ENCODE measurements at regions not wholly inside any gene's neighbourhood (a gene's known extent, or its start where the extent isn't known, plus 50 kb on each side); places are given as distances from the start of the nearest gene placed in this dataset.

GRCh38 chr5:148760945-148761638 lies 65.3 kb upstream of the ADRB2 start:
- H3K9me2 ChIP-seq (ENCODE audit: insufficient read depth) = no peaks in the 10 kb centered on the region
- ChIA-PET CTCF (no interaction called here), POLR2A (ENCODE audit: unreplicated experiment) (no interaction called here)
- H3K27me3 ChIP-seq (ENCODE audit: insufficient read depth, low read depth) = no peaks in the 10 kb centered on the region
- no peaks in the 10 kb centered on the region for H3K79me2 ChIP-seq (ENCODE audit: low read depth)
- no peaks in the 10 kb centered on the region for H4K20me1 ChIP-seq (ENCODE audit: insufficient read depth)
- H3K9me3 ChIP-seq (ENCODE audit: insufficient read depth, low read depth) = peaks cover 3% of the 10 kb centered on the region; the same call in 1 of the 2 replicates
- no peak overlapping the region for H3K4me2 ChIP-seq
- no peak for TF ChIP-seq EZH2 (IDR thresholded peaks at IDR 0.05; ENCODE audit: low read depth)
- no peak for TF ChIP-seq CTCF (conservative IDR thresholded peaks at IDR 0.05)
- no peaks in the 10 kb centered on the region for H3K36me3 ChIP-seq (ENCODE audit: low read depth)
- DNase-seq = no peak
- no peaks in the 10 kb centered on the region for H3F3A ChIP-seq (ENCODE audit: insufficient read depth, low read depth)
- no TSS peak for BruUV-seq (replicated peaks)
- no peaks in the 10 kb centered on the region for H3K4me1 ChIP-seq (replicated peaks; ENCODE audit: insufficient read depth)
- intact Hi-C loops (cut with micrococcal nuclease; ENCODE audit: unreplicated experiment) = no loop called here
- no peak overlapping the region for H2AFZ ChIP-seq
- no peak overlapping the region for H3K4me3 ChIP-seq
- no peak overlapping the region for H3K27ac ChIP-seq

- CTCF ChIA-PET = no interaction called here
- no TSS peak for BruUV-seq (replicated peaks)
- no peaks in the 10 kb centered on the region for H3K9me2 ChIP-seq (ENCODE audit: insufficient read depth)
These were observed 62.4 kb upstream of the ADRB2 start for GRCh38 chr5:148763996-148764395.

DNA sequence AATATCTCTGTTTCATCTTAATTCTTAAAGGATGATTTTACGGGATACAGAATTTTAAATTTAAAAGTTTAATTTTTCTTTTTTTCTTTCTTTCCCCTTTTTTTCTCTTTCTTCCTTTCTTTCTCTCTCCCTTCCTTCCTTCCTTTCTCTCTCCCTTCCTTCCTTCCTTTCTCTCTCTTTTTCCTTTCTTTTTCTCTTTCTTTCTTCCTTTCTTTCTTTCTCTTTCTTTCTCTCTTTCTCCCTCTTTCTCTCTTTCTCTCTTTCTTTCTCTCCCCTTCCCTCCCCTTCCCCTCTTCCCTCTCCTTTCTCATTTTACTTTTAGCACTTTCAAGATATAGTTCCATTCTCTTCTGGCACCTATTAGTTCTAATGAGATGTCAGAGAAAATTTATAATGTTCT lies 61.4 kb upstream of the ADRB2 start:
- DNase-seq = no peak
- Histone ChIP-seq H3K27me3 (ENCODE audit: insufficient read depth, low read depth) (no peaks in the 10 kb centered on the region), H3K9me3 (ENCODE audit: insufficient read depth, low read depth) (no peaks in the 10 kb centered on the region), H3K4me3 (no peak overlapping the region), H3K4me2 (no peak overlapping the region), H3K27ac (no peak overlapping the region), H3K9me2 (ENCODE audit: insufficient read depth) (no peaks in the 10 kb centered on the region), H3K4me1 (replicated peaks; ENCODE audit: insufficient read depth) (no peaks in the 10 kb centered on the region), H3K36me3 (ENCODE audit: low read depth) (no peaks in the 10 kb centered on the region), H3F3A (ENCODE audit: insufficient read depth, low read depth) (no peaks in the 10 kb centered on the region), H4K20me1 (ENCODE audit: insufficient read depth) (no peaks in the 10 kb centered on the region), H3K79me2 (ENCODE audit: low read depth) (no peaks in the 10 kb centered on the region), H2AFZ (no peak overlapping the region)
- POLR2A ChIA-PET (ENCODE audit: unreplicated experiment) = no interaction called here
- intact Hi-C loops (cut with micrococcal nuclease; ENCODE audit: unreplicated experiment) = no loop called here
- no TSS peak for BruUV-seq (replicated peaks)
- CTCF ChIA-PET = no interaction called here
- TF ChIP-seq CTCF (conservative IDR thresholded peaks at IDR 0.05) (no peak), EZH2 (IDR thresholded peaks at IDR 0.05; ENCODE audit: low read depth) (no peak)

More at GRCh38 chr5:148763996-148764395, 62.4 kb upstream of the ADRB2 start:
- Histone ChIP-seq H3K36me3 (ENCODE audit: low read depth) (no peaks in the 10 kb centered on the region), H3K4me3 (no peak overlapping the region), H3K27me3 (ENCODE audit: insufficient read depth, low read depth) (no peaks in the 10 kb centered on the region), H3F3A (ENCODE audit: insufficient read depth, low read depth) (no peaks in the 10 kb centered on the region), H4K20me1 (ENCODE audit: insufficient read depth) (no peaks in the 10 kb centered on the region), H3K4me1 (replicated peaks; ENCODE audit: insufficient read depth) (no peaks in the 10 kb centered on the region), H3K4me2 (no peak overlapping the region), H3K27ac (no peak overlapping the region), H3K9me3 (ENCODE audit: insufficient read depth, low read depth) (no peaks in the 10 kb centered on the region), H2AFZ (no peak overlapping the region), H3K79me2 (ENCODE audit: low read depth) (no peaks in the 10 kb centered on the region)
- no peak for DNase-seq
- POLR2A ChIA-PET (ENCODE audit: unreplicated experiment) = no interaction called here
- intact Hi-C loops (cut with micrococcal nuclease; ENCODE audit: unreplicated experiment) = no loop called here
- TF ChIP-seq EZH2 (IDR thresholded peaks at IDR 0.05; ENCODE audit: low read depth) = no peak
- no peak for TF ChIP-seq CTCF (conservative IDR thresholded peaks at IDR 0.05)
